Astrocyte (in vitro differentiated cells and primary cell): ENCODE measurements at regions not wholly inside any gene's neighbourhood (a gene's known extent, or its start where the extent isn't known, plus 50 kb on each side); places are given as distances from the start of the nearest gene placed in this dataset.

Source experiments
- DNase-seq: peaks from one replicate; pipeline ENCODE4 v3.0.0-alpha.2; 2010; ENCODE audit warnings: low read depth
- FAIRE-seq: peaks from 2 replicates; lab custom pipeline; 2011; peaks lifted over from hg19 to GRCh38; lab: Jason Lieb, UNC
- H2AFZ ChIP-seq: 2 replicates; pipeline ENCODE4 v1.6.0; 2012; ENCODE audit warnings: low read depth, low read length, inconsistent platforms
- H3K27ac ChIP-seq: 2 replicates; pipeline ENCODE4 v1.5.1; 2011; ENCODE audit warnings: low read depth, low read length, inconsistent platforms
- H3K27me3 ChIP-seq: 2 replicates; pipeline ENCODE4 v1.6.0; 2011; ENCODE audit warnings: low read length, inconsistent platforms; ENCODE audit not compliant: insufficient read depth
- H3K36me3 ChIP-seq: 2 replicates; pipeline ENCODE4 v1.5.1; 2011; ENCODE audit warnings: low read length, inconsistent platforms; ENCODE audit not compliant: insufficient read depth
- H3K4me1 ChIP-seq: 2 replicates; pipeline ENCODE4 v1.5.1; 2011; ENCODE audit warnings: low read length, inconsistent platforms; ENCODE audit not compliant: insufficient read depth
- H3K4me2 ChIP-seq: 2 replicates; pipeline ENCODE4 v1.6.0; 2012; ENCODE audit warnings: low read length, inconsistent platforms
- H3K4me3 ChIP-seq: 2 replicates; pipeline ENCODE4 v1.5.1; 2011; ENCODE audit warnings: low read depth, mild to moderate bottlenecking, low read length, inconsistent platforms; ENCODE audit not compliant: insufficient read depth
- H3K79me2 ChIP-seq: 2 replicates; pipeline ENCODE4 v1.6.0; 2012; ENCODE audit warnings: mild to moderate bottlenecking, low read length, inconsistent platforms; ENCODE audit not compliant: insufficient read depth
- H3K9ac ChIP-seq: 2 replicates; pipeline ENCODE4 v1.6.0; 2012; ENCODE audit warnings: mild to moderate bottlenecking, low read length, inconsistent platforms
- H3K9me3 ChIP-seq: 2 replicates; pipeline ENCODE4 v1.5.1; 2012; ENCODE audit warnings: low read depth, mild to moderate bottlenecking, low read length, inconsistent platforms; ENCODE audit not compliant: insufficient read depth
- H4K20me1 ChIP-seq: 2 replicates; pipeline ENCODE4 v1.6.0; 2012; ENCODE audit warnings: low read length, inconsistent platforms; ENCODE audit not compliant: insufficient read depth
- H3K27ac Mint-ChIP-seq: one replicate; pipeline ENCODE4 v1.8.0; 2021; ENCODE audit warnings: mild to moderate bottlenecking, mixed read lengths; ENCODE audit not compliant: unreplicated experiment
- H3K27me3 Mint-ChIP-seq: one replicate; pipeline ENCODE4 v1.8.0; 2021; ENCODE audit warnings: low read depth, mixed read lengths; ENCODE audit not compliant: unreplicated experiment
- H3K36me3 Mint-ChIP-seq: one replicate; pipeline ENCODE4 v1.8.0; 2021; ENCODE audit warnings: low read depth, mixed read lengths; ENCODE audit not compliant: unreplicated experiment
- H3K4me1 Mint-ChIP-seq: one replicate; pipeline ENCODE4 v1.8.0; 2021; ENCODE audit warnings: low read depth, mixed read lengths; ENCODE audit not compliant: unreplicated experiment
- H3K4me3 Mint-ChIP-seq: one replicate; pipeline ENCODE4 v1.8.0; 2021; ENCODE audit warnings: mild to moderate bottlenecking, moderate library complexity, mixed read lengths; ENCODE audit not compliant: unreplicated experiment
- H3K9me3 Mint-ChIP-seq: one replicate; pipeline ENCODE4 v1.8.0; 2021; ENCODE audit warnings: mild to moderate bottlenecking, mixed read lengths; ENCODE audit not compliant: unreplicated experiment
- CTCF ChIP-seq: IDR thresholded peaks from 2 replicates; pipeline ENCODE4 v1.5.1; 2011; ENCODE audit warnings: low read depth, mild to moderate bottlenecking, inconsistent platforms, low read length, moderate library complexity; ENCODE audit not compliant: insufficient read depth
- EZH2 ChIP-seq: IDR thresholded peaks from 2 replicates; pipeline ENCODE4 v1.6.1; 2012; ENCODE audit warnings: mild to moderate bottlenecking, low read length, inconsistent platforms; ENCODE audit not compliant: insufficient read depth

- Mint-ChIP-seq H3K27me3 (no peaks in the 10 kb centered on the region), H3K4me1 (peaks cover 9% of the 10 kb centered on the region), H3K4me3 (no peak overlapping the region), H3K36me3 (peaks cover 2% of the 10 kb centered on the region), H3K27ac (no peak overlapping the region), H3K9me3 (peaks cover 2% of the 10 kb centered on the region)
- H3K9me3 ChIP-seq, result no peaks in the 10 kb centered on the region
- DNase-seq (peak; percentile 93), FAIRE-seq (peak; percentile 37)
- peak overlapping the region; percentile 6 for H3K27ac ChIP-seq
- TF ChIP-seq CTCF (no peak), EZH2 (no peak)
- no peak overlapping the region for H3K4me3 ChIP-seq
- H3K4me2 ChIP-seq, result no peak overlapping the region
- H3K36me3 ChIP-seq, result no peaks in the 10 kb centered on the region
- H3K27me3 ChIP-seq, result no peaks in the 10 kb centered on the region
- H3K79me2 ChIP-seq, result no peaks in the 10 kb centered on the region
- H2AFZ ChIP-seq, result no peak overlapping the region
- peaks cover 4% of the 10 kb centered on the region for H3K4me1 ChIP-seq
- H4K20me1 ChIP-seq, result no peaks in the 10 kb centered on the region
- H3K9ac ChIP-seq, result no peak overlapping the region
Measured at GRCh38 chr18:73365018-73365417, 497.2 kb upstream of the NETO1 start.

- Histone ChIP-seq H3K4me2 (no peak overlapping the region), H3K36me3 (no peaks in the 10 kb centered on the region), H3K27ac (no peak overlapping the region), H2AFZ (no peak overlapping the region), H4K20me1 (no peaks in the 10 kb centered on the region), H3K79me2 (no peaks in the 10 kb centered on the region), H3K9me3 (no peaks in the 10 kb centered on the region), H3K4me1 (no peaks in the 10 kb centered on the region), H3K4me3 (no peak overlapping the region), H3K9ac (no peak overlapping the region), H3K27me3 (no peaks in the 10 kb centered on the region)
- FAIRE-seq (no peak), DNase-seq (peak; percentile 28)
- Mint-ChIP-seq H3K27ac (no peak overlapping the region), H3K27me3 (no peaks in the 10 kb centered on the region), H3K36me3 (no peaks in the 10 kb centered on the region), H3K9me3 (no peaks in the 10 kb centered on the region), H3K4me3 (no peak overlapping the region), H3K4me1 (no peaks in the 10 kb centered on the region)
- TF ChIP-seq EZH2 (no peak), CTCF (no peak)
Measured at GRCh38 chr18:73355121-73355520, 487.3 kb upstream of the NETO1 start.

- H3K36me3 Mint-ChIP-seq, result no peaks in the 10 kb centered on the region
- Histone ChIP-seq H3K4me2 (no peak overlapping the region), H3K79me2 (no peaks in the 10 kb centered on the region), H3K4me1 (no peaks in the 10 kb centered on the region), H4K20me1 (no peaks in the 10 kb centered on the region), H3K27ac (no peak overlapping the region), H3K4me3 (no peak overlapping the region), H3K36me3 (no peaks in the 10 kb centered on the region), H2AFZ (no peak overlapping the region), H3K27me3 (no peaks in the 10 kb centered on the region), H3K9ac (no peak overlapping the region), H3K9me3 (no peaks in the 10 kb centered on the region)
- FAIRE-seq (no peak), DNase-seq (no peak)
- no peak overlapping the region for H3K27ac Mint-ChIP-seq
- H3K4me3 Mint-ChIP-seq, result no peak overlapping the region
- no peaks in the 10 kb centered on the region for H3K9me3 Mint-ChIP-seq
- no peaks in the 10 kb centered on the region for H3K27me3 Mint-ChIP-seq
- no peaks in the 10 kb centered on the region for H3K4me1 Mint-ChIP-seq
- no peak for TF ChIP-seq EZH2
- TF ChIP-seq CTCF, result no peak
Measured at GRCh38 chr18:73352546-73352945, 484.8 kb upstream of the NETO1 start.
